WERI-Rb-1 (cell line): ENCODE measurements at regions not wholly inside any gene's neighbourhood (a gene's known extent, or its start where the extent isn't known, plus 50 kb on each side); places are given as distances from the start of the nearest gene placed in this dataset.

Source experiments
- DNase-seq: peaks from one replicate; pipeline ENCODE4 v3.0.0-alpha.2; 2020
- H3K27ac ChIP-seq: fragments of 250-450 bp; sonication (Bioruptor Pico); 2 replicates; pipeline ENCODE4 v1.5.1; 2020; ENCODE audit warnings: mild to moderate bottlenecking, moderate library complexity
- H3K27me3 ChIP-seq: fragments of 250-450 bp; sonication (Bioruptor Pico); 2 replicates; pipeline ENCODE4 v1.5.1; 2021; ENCODE audit warnings: mild to moderate bottlenecking, low read depth, moderate library complexity; ENCODE audit not compliant: insufficient read depth, severe bottlenecking
- H3K36me3 ChIP-seq: fragments of 250-450 bp; sonication (Bioruptor Pico); 2 replicates; pipeline ENCODE4 v1.5.1; 2020; ENCODE audit warnings: mild to moderate bottlenecking, moderate library complexity
- H3K4me3 ChIP-seq: 2 replicates; pipeline ENCODE4 v1.5.1; 2011; ENCODE audit warnings: low read depth, mild to moderate bottlenecking, control low read depth, low read length
- H3K9me3 ChIP-seq: fragments of 250-450 bp; sonication (Bioruptor Pico); 2 replicates; pipeline ENCODE4 v1.5.1; 2021; ENCODE audit warnings: mild to moderate bottlenecking, moderate library complexity; ENCODE audit not compliant: severe bottlenecking
- CTCF ChIP-seq: IDR thresholded peaks from 2 replicates; pipeline ENCODE4 v1.5.1; 2011; ENCODE audit warnings: low read depth, mild to moderate bottlenecking, control low read depth, inconsistent platforms, low read length

GRCh38 chr4:25585901-25586523 lies 69.6 kb upstream of the SLC34A2 start:
- Histone ChIP-seq H3K27me3 (peaks cover 12% of the 10 kb centered on the region), H3K36me3 (no peaks in the 10 kb centered on the region), H3K27ac (no peak overlapping the region), H3K4me3 (no peak overlapping the region), H3K9me3 (no peaks in the 10 kb centered on the region)
- no peak for DNase-seq
- no peak for TF ChIP-seq CTCF

GRCh38 chr4:25588206-25588605 lies 67.4 kb upstream of the SLC34A2 start:
- Histone ChIP-seq H3K4me3 (no peak overlapping the region), H3K27me3 (peaks cover 7% of the 10 kb centered on the region), H3K27ac (no peak overlapping the region), H3K9me3 (no peaks in the 10 kb centered on the region), H3K36me3 (no peaks in the 10 kb centered on the region)
- no peak for TF ChIP-seq CTCF
- no peak for DNase-seq

GRCh38 chr4:25590171-25590570 lies 65.5 kb upstream of the SLC34A2 start:
- H3K9me3 ChIP-seq: no peaks in the 10 kb centered on the region
- no peak overlapping the region for H3K4me3 ChIP-seq
- no peak for TF ChIP-seq CTCF
- H3K36me3 ChIP-seq: no peaks in the 10 kb centered on the region
- no peak overlapping the region for H3K27ac ChIP-seq
- no peak for DNase-seq
- no peaks in the 10 kb centered on the region for H3K27me3 ChIP-seq

- no peaks in the 10 kb centered on the region for H3K36me3 ChIP-seq
- no peak for TF ChIP-seq CTCF
- H3K4me3 ChIP-seq: no peak overlapping the region
Measured at GRCh38 chr4:25592736-25593135, 62.9 kb upstream of the SLC34A2 start.

More at GRCh38 chr4:25592736-25593135, 62.9 kb upstream of the SLC34A2 start:
- Histone ChIP-seq H3K9me3 (peaks cover 11% of the 10 kb centered on the region), H3K27ac (no peak overlapping the region), H3K27me3 (no peaks in the 10 kb centered on the region)
- DNase-seq: no peak
